GDM1 (cell line): ENCODE measurements at regions not wholly inside any gene's neighbourhood (a gene's known extent, or its start where the extent isn't known, plus 50 kb on each side); places are given as distances from the start of the nearest gene placed in this dataset.
"Not testable (repeated sequence)": the region's sequence is repeated elsewhere in the genome, so short reads cannot be mapped to it uniquely, and the experiment has no call there.

Experiments
- DNase-seq: peaks from one replicate; lab custom pipeline; 2025; lab: John Stamatoyannopoulos, UW

- no peak for DNase-seq
Observed at GRCh38 chr3:150328654-150329040, 79.5 kb upstream of the TSC22D2 start.

- no peak for DNase-seq
Observed at GRCh38 chr3:150327678-150328653, 80.1 kb upstream of the TSC22D2 start.

GRCh38 chr3:150324788-150325187 is 83.3 kb upstream of the TSC22D2 start:
- no peak for DNase-seq

- no peak for DNase-seq
Observed at GRCh38 chr3:150324245-150324644, 83.9 kb upstream of the TSC22D2 start.

- DNase-seq, result no peak
Observed at GRCh38 chr3:150323770-150324169, 84.3 kb upstream of the TSC22D2 start.

GRCh38 chr3:150323091-150323490 is 85.0 kb upstream of the TSC22D2 start:
- not testable (repeated sequence) for DNase-seq

- not testable (repeated sequence) for DNase-seq
Observed at GRCh38 chr3:150320971-150321370, 87.1 kb upstream of the TSC22D2 start.

- DNase-seq, result no peak
Observed at GRCh38 chr3:150319900-150320299, 88.2 kb upstream of the TSC22D2 start.

GRCh38 chr3:150317469-150317868 is 90.6 kb upstream of the TSC22D2 start:
- DNase-seq, result no peak

- DNase-seq, result no peak
Observed at GRCh38 chr3:150315721-150316120, 92.4 kb upstream of the TSC22D2 start.

GRCh38 chr3:150314248-150315004 is 93.7 kb upstream of the TSC22D2 start:
- DNase-seq, result no peak

GRCh38 chr3:150312018-150312657 is 96.0 kb upstream of the TSC22D2 start:
- no peak for DNase-seq

- DNase-seq, result no peak
Observed at GRCh38 chr3:150311156-150311555, 96.9 kb upstream of the TSC22D2 start.

- DNase-seq, result no peak
Observed at GRCh38 chr3:150309557-150309956, 98.5 kb upstream of the TSC22D2 start.

GRCh38 chr3:150309257-150309542 is 98.9 kb upstream of the TSC22D2 start:
- DNase-seq, result no peak

- DNase-seq, result no peak
Observed at GRCh38 chr3:150308481-150309256, 99.4 kb upstream of the TSC22D2 start.

- no peak for DNase-seq
Observed at GRCh38 chr3:150308037-150308319, 100.1 kb upstream of the TSC22D2 start.

- no peak for DNase-seq
Observed at GRCh38 chr3:150307311-150308036, 100.6 kb upstream of the TSC22D2 start.

- DNase-seq, result no peak
Observed at GRCh38 chr3:150306906-150307305, 101.2 kb upstream of the TSC22D2 start.

- no peak for DNase-seq
Observed at GRCh38 chr3:150306083-150306482, 102.0 kb upstream of the TSC22D2 start.

GRCh38 chr3:150303768-150304167 is 104.3 kb upstream of the TSC22D2 start:
- DNase-seq, result no peak

GRCh38 chr3:150302246-150302645 is 105.9 kb upstream of the TSC22D2 start:
- DNase-seq, result no peak
